Testis (tissue), 2 donors: ENCODE measurements at regions not wholly inside any gene's neighbourhood (a gene's known extent, or its start where the extent isn't known, plus 50 kb on each side); places are given as distances from the start of the nearest gene placed in this dataset.

Experiments used
- DNase-seq: peaks from one replicate; pipeline ENCODE4 v3.0.0-alpha.2; 2019
- H3K27ac ChIP-seq, 2 donors: fragments of 200-600 bp; sonication (generic); one replicate each; pipeline ENCODE4 v1.5.1; 2019
- H3K27me3 ChIP-seq: fragments of 200-600 bp; sonication (generic); one replicate; pipeline ENCODE4 v1.5.1; 2019
- H3K36me3 ChIP-seq: fragments of 200-600 bp; sonication (generic); one replicate; pipeline ENCODE4 v1.5.1; 2017; ENCODE audit warnings: low read depth; ENCODE audit errors: missing control alignments
- H3K4me1 ChIP-seq: fragments of 200-600 bp; sonication (generic); one replicate; pipeline ENCODE4 v1.5.1; 2019
- H3K4me3 ChIP-seq, 2 donors: fragments of 200-600 bp; sonication (generic); one replicate each; pipeline ENCODE4 v1.5.1; 2017 to 2019
- H3K9me3 ChIP-seq: fragments of 200-600 bp; sonication (generic); one replicate; pipeline ENCODE4 v1.5.1; 2017
- CTCF ChIP-seq, 3 experiments: fragments of 450-650 bp in 2 of 3; fragments of 200-600 bp in 1 of 3; sonication (generic) in 1 of 3; IDR thresholded peaks; one replicate each; pipeline ENCODE4 v1.5.1; 2016 to 2019; ENCODE audit warnings: antibody characterized with exemption in 3 of 3, mild to moderate bottlenecking in 2 of 3, moderate library complexity in 1 of 3
- POLR2A ChIP-seq: fragments of 450-650 bp; IDR thresholded peaks from one replicate; pipeline ENCODE4 v1.6.1; 2017; ENCODE audit warnings: antibody characterized with exemption, mild to moderate bottlenecking, moderate library complexity
- WGBS, 2 donors: methylation state at CpG; one replicate each; pipeline ENCODE4 v1.1.5; 2018; 5-methylcytosine and 5-hydroxymethylcytosine counted together
- intact Hi-C: fragments of 100-400 bp; cut with DNase I; formaldehyde crosslinking; loops from one replicate; pipeline ENCODE4 v1.15.1; 2023; ENCODE audit warnings: low total_unique reads

- no peak for DNase-seq
- Histone ChIP-seq H3K27me3 (no peaks in the 10 kb centered on the region), H3K27ac (no peak overlapping the region), H3K9me3 (no peaks in the 10 kb centered on the region), H3K4me3 (no peak overlapping the region), H3K36me3 (no peaks in the 10 kb centered on the region), H3K4me1 (no peaks in the 10 kb centered on the region)
- TF ChIP-seq POLR2A (no peak), CTCF (IDR thresholded peaks at IDR 0.05) (no peak)
- intact Hi-C loops = no loop called here
- WGBS, 2 donors = 71 to 85% methylated on average over 2 of the region's 2 CpGs
These were observed 355.8 kb upstream of the GRAMD2B start for GRCh38 chr5:126067404-126067803.

- intact Hi-C loops = no loop called here
- no peak overlapping the region for H3K4me3 ChIP-seq
- DNase-seq = no peak
- no peak overlapping the region for H3K27ac ChIP-seq
- no peaks in the 10 kb centered on the region for H3K27me3 ChIP-seq
- WGBS, 2 donors = 64 to 69% methylated on average over 3 of the region's 3 CpGs
- no peaks in the 10 kb centered on the region for H3K36me3 ChIP-seq
- TF ChIP-seq CTCF (IDR thresholded peaks at IDR 0.05) (no peak), POLR2A (no peak)
- no peaks in the 10 kb centered on the region for H3K4me1 ChIP-seq
- no peaks in the 10 kb centered on the region for H3K9me3 ChIP-seq
These were observed 353.9 kb upstream of the GRAMD2B start for GRCh38 chr5:126069329-126069728.

- H3K27me3 ChIP-seq = no peaks in the 10 kb centered on the region
- H3K4me1 ChIP-seq = no peaks in the 10 kb centered on the region
- intact Hi-C loops = no loop called here
- no peak for DNase-seq
- no peaks in the 10 kb centered on the region for H3K9me3 ChIP-seq
- 83 to 98% methylated on average over 2 of the region's 2 CpGs for WGBS, 2 donors
- no peak for TF ChIP-seq POLR2A
- no peak overlapping the region for H3K4me3 ChIP-seq
- no peaks in the 10 kb centered on the region for H3K36me3 ChIP-seq
- H3K27ac ChIP-seq = no peak overlapping the region
These were observed 352.7 kb upstream of the GRAMD2B start for GRCh38 chr5:126070481-126070880.

GRCh38 chr5:126074538-126074937 lies 348.7 kb upstream of the GRAMD2B start:
- 80 to 83% methylated on average over 1 of the region's 1 CpG for WGBS, 2 donors
- Histone ChIP-seq H3K27me3 (no peaks in the 10 kb centered on the region), H3K9me3 (no peaks in the 10 kb centered on the region), H3K27ac (no peak overlapping the region), H3K4me3 (no peak overlapping the region), H3K36me3 (no peaks in the 10 kb centered on the region), H3K4me1 (no peaks in the 10 kb centered on the region)
- intact Hi-C loops = no loop called here
- TF ChIP-seq POLR2A (no peak), CTCF (IDR thresholded peaks at IDR 0.05) (no peak)
- DNase-seq = no peak

GRCh38 chr5:126079266-126079665 lies 343.9 kb upstream of the GRAMD2B start:
- DNase-seq = no peak
- intact Hi-C loops = no loop called here
- Histone ChIP-seq H3K27me3 (no peaks in the 10 kb centered on the region), H3K9me3 (no peaks in the 10 kb centered on the region), H3K4me3 (no peak overlapping the region), H3K27ac (no peak overlapping the region), H3K36me3 (no peaks in the 10 kb centered on the region), H3K4me1 (no peaks in the 10 kb centered on the region)
- WGBS, 2 donors = 33 to 66% methylated on average over 3 of the region's 3 CpGs
- TF ChIP-seq CTCF (IDR thresholded peaks at IDR 0.05) (no peak), POLR2A (no peak)
